A204.1 (cell line): ENCODE measurements at regions not wholly inside any gene's neighbourhood (a gene's known extent, or its start where the extent isn't known, plus 50 kb on each side); places are given as distances from the start of the nearest gene placed in this dataset.

Experiments
- FAIRE-seq: peaks from 2 replicates; lab custom pipeline; 2012; peaks lifted over from hg19 to GRCh38; lab: Jason Lieb, UNC

GRCh38 chr6:165944002-165944466, 223.6 kb downstream of the TBXT start:
- no peak for FAIRE-seq

- no peak for FAIRE-seq
Measured at GRCh38 chr6:165941786-165942185, 225.9 kb downstream of the TBXT start.

- no peak for FAIRE-seq
Measured at GRCh38 chr6:165941249-165941775, 226.3 kb downstream of the TBXT start.

- no peak for FAIRE-seq
Measured at GRCh38 chr6:165940366-165940765, 227.3 kb downstream of the TBXT start.

GRCh38 chr6:165939601-165940290, 227.9 kb downstream of the TBXT start:
- no peak for FAIRE-seq

- no peak for FAIRE-seq
Measured at GRCh38 chr6:165939047-165939446, 228.6 kb downstream of the TBXT start.

GRCh38 chr6:165937564-165938358, 229.9 kb downstream of the TBXT start:
- no peak for FAIRE-seq

- FAIRE-seq: no peak
Measured at GRCh38 chr6:165936660-165937059, 231.0 kb downstream of the TBXT start.

- FAIRE-seq: no peak
Measured at GRCh38 chr6:165936096-165936495, 231.6 kb downstream of the TBXT start.

GRCh38 chr6:165931675-165932074, 236.0 kb downstream of the TBXT start:
- FAIRE-seq: no peak

GRCh38 chr6:165930668-165931214, 236.9 kb downstream of the TBXT start:
- no peak for FAIRE-seq

GRCh38 chr6:165929607-165930006, 238.0 kb downstream of the TBXT start:
- no peak for FAIRE-seq

GRCh38 chr6:165926378-165926777, 241.3 kb downstream of the TBXT start:
- no peak for FAIRE-seq

- no peak for FAIRE-seq
Measured at GRCh38 chr6:165925474-165926156, 242.0 kb downstream of the TBXT start.

- no peak for FAIRE-seq
Measured at GRCh38 chr6:165922309-165922794, 245.3 kb downstream of the TBXT start.

- no peak for FAIRE-seq
Measured at GRCh38 chr6:165920896-165921671, 246.6 kb downstream of the TBXT start.

- FAIRE-seq: no peak
Measured at GRCh38 chr6:165917576-165917975, 250.1 kb downstream of the TBXT start.

- FAIRE-seq: no peak
Measured at GRCh38 chr6:165915022-165915770, 252.2 kb upstream of the PDE10A start.

- no peak for FAIRE-seq
Measured at GRCh38 chr6:165913676-165914570, 250.9 kb upstream of the PDE10A start.
